HG02938 (cell line): ENCODE measurements at regions not wholly inside any gene's neighbourhood (a gene's known extent, or its start where the extent isn't known, plus 50 kb on each side); places are given as distances from the start of the nearest gene placed in this dataset.

ENCODE experiments used
- ATAC-seq: cut with Tn5 transposase; IDR thresholded peaks from one replicate; pipeline ENCODE4 v1.9.1; 2021; ENCODE audit warnings: mild to moderate bottlenecking, moderate library complexity; ENCODE audit not compliant: unreplicated experiment

DNA sequence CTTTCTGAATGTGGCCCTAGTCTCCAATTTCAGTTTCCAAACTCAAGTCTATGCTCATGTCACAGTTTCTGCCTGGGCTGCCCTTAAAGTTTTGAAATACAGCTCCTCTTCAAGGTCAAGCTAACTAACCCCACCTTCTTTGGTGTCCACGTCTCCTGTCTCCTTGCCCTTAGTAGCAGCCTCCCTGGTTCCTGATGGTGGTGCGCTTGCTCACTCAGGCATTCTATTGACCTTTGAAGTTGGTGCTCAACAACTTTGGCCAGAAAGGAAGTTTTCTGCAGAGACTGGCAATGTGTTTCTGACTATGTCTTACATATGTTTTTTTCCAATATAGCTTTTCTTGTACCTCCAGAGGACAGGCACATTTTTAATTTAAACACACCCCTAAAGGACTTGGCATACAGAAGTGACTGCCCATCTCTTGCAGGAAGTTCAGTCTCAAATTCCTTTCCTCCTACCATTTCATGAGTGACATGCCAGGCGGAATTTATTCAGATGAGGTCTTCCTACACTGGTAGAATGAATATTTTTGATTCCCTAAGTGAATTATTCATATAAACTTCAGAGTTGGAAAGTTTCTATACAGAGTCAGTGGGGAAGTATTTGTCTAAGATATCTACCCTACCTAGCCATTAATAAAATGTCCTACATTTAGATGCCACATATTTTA is 364.3 kb upstream of the USP24 start:
- no peak for ATAC-seq

DNA sequence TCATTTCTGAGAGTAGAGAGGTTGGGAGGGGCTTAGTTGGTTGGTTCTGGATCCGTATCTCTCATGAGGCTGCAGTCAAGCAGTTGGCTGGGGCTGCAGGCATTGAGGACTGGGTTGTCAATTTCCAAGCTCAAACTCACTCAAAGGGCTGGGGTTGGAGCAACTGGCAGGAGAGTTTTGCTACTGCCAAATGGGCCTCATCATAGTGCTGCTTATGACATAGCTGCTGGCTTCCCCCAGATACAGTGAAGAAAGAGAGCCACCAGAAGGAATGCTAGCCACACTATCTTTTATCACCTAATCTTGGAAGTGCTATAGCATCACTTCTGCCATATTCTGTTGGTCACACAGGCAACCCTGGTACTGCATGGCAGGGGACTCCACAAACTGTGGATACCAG is 363.5 kb upstream of the USP24 start:
- ATAC-seq = no peak

GRCh38 chr1:55575571-55576279 is 360.6 kb upstream of the USP24 start:
- ATAC-seq = no peak

GRCh38 chr1:55574691-55575225 is 359.6 kb upstream of the USP24 start:
- no peak for ATAC-seq

GRCh38 chr1:55572878-55573734 is 357.9 kb upstream of the USP24 start:
- ATAC-seq = no peak

DNA sequence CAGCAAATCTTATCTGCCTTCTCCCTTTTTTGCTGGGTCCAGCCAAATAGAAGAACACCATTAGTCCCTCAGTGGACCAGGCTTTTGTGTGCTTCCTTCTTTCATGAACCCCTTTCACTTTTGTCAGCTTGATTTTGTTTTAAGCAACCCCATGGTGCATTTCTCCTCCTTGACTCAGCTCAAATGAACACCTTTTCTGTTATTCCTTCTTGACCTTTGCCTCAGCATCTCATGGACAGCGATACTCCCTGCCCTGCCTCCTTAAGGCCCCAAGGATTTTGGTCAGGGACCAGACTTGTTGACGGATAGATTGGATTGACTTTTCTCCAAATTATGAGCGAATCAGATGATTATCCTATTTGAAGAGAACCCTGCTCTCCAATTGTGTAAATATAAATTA is 356.6 kb upstream of the USP24 start:
- no peak for ATAC-seq

DNA sequence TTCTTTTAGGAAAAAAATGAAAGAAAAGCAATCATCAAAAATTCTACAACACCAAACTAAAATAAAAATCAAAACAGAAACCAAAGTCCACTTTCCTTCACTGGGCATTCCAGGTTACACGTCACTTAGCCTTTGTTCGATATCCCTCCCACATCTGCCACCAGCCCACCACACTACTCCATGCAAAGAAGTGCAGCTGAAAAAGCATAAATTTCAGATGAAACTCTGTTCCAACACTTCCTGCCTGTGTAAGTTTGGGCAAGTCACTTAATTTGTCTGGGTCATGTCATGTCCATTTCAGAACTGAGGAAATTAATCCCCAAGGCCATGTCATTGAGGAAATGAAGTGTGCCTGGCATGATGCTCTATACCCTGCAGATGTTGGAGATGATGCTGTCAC is 354.3 kb upstream of the USP24 start:
- ATAC-seq = no peak

DNA sequence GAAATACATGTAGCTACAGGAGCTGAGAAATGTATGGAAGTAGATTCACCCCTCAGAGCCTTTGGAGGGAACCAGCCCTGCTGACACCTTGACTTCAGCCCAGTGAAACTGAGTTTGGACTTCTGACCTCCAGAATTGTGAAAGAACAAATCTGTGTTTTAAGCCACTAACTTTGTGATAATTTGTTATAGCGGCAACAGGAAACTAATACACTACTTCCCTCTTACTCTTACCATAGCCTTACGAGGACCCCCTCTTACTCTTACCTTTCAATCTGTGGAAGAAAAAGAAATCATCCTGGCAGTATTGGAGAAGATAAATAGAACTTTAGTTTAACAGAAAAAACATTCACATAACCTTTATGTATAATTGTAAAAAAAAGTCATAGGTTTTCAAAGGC is 353.6 kb upstream of the USP24 start:
- ATAC-seq = no peak

- ATAC-seq = no peak
These were observed 345.1 kb upstream of the USP24 start for GRCh38 chr1:55560266-55560665.

- ATAC-seq = no peak
These were observed 344.7 kb upstream of the USP24 start for GRCh38 chr1:55559842-55560241.

- ATAC-seq = no peak
These were observed 344.0 kb upstream of the USP24 start for GRCh38 chr1:55559161-55559611.

- ATAC-seq = no peak
These were observed 343.4 kb upstream of the USP24 start for GRCh38 chr1:55558515-55558914.

DNA sequence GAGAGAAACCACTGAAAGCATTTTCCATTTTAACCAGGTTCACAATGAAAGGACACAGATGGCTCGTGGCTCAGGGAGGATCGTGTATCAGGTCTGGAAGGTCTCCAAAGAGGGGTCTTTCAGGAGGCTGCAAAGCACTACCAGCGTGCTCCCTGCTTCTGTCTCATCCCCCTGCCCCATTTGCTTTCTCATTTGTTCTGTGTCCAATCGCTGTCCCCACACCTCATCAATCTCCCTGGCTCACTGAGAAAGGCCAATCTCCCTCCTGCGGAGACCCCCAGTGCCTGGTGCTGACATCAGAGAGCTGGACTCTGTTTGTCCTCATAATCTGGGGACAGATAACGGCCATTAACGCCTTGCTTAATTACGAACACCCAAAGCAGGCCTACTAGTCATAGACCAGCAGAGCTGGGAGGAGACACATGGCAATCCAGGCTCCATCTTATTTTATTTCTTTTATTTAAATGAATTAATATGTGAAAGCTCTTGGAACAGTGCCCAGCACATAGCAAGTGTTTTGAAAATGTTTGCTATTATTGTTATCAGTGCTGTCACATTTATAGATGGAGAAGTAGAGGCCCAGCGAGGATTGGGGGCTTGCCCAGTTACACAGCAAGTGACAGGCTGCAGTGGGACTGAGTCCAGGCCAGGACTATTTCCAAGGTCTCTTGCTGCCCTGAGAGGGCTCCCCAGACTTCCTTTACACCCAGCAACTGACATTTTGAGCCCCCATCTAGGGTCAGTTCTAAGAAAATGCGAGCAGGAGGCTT is 341.0 kb upstream of the USP24 start:
- ATAC-seq = no peak

DNA sequence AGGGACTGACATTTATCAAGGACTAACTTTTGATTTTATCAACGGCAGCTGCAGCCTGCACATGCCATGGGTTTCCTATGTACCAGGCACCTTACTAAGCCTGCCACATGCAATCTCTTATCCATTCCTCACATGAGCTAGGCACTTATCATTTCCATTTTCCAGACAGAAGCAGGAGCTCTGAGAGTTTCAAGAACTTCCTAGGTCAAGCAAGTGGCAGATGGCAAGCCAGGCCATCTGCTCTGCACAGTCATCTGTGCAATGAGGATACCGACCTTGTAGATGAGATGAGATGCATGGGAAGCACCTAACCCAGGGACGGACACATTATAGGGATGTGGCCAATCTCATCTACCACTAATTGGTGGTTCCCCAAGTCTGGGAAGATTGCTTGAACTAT is 339.4 kb upstream of the USP24 start:
- no peak for ATAC-seq

DNA sequence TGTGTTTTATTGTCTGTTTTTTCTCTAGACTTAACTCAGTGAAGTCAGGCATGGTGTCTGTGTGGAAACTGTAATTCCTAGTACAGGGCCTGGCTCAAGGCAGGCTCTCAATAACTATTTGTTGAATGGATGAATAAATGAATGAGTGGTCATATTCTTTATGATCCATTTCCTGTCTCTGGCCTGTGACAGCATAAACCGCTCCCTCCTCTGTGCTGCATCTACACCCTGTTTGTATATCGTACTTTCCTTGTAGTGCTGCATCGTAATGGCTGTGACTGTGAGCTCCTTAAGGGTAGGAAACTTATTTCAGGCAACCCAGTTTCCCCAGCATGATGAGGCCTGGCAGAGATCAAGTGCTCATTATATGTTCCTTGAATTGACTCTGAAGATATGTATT is 337.5 kb upstream of the USP24 start:
- no peak for ATAC-seq

DNA sequence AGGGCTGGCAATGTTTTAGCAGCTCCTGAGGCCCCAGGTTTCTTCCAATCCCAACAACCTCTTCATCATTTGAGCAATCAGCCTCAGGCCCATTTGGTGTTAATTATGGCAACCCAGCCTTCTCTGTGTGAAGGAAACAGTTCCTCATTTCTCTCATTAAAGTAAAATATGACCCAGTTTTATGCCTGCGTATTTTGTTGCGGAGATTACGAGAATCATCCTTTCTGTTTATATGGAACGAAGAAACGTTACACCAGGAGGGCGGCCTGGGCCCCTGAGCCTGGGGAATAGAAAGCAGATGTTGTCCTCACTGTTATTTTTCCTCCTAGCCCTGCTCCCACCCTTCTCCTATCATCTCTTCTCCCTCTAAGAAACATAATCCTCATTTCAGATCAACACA is 332.2 kb upstream of the USP24 start:
- no peak for ATAC-seq

GRCh38 chr1:55546553-55546952 is 331.4 kb upstream of the USP24 start:
- ATAC-seq = no peak

DNA sequence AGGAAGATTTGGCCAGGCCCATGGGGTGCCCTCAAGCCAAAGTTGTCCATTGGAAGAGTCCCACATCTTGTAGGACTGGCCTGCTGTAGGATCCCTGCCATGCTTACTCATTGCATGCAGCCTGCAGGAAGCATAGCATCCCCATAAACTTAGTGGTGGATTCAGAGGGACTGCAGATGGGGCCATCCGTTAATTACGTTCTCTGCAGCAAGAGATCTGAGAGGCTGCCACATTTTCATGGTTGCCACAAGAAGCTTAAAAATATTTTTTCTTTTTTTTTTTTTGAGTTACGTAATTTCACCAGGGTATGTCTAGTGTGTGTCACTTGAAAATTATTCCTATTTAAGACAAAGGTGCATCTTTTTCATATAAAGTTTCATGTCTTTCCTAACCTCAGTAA is 329.7 kb upstream of the USP24 start:
- no peak for ATAC-seq

GRCh38 chr1:55542901-55543504 is 327.8 kb upstream of the USP24 start:
- no peak for ATAC-seq

DNA sequence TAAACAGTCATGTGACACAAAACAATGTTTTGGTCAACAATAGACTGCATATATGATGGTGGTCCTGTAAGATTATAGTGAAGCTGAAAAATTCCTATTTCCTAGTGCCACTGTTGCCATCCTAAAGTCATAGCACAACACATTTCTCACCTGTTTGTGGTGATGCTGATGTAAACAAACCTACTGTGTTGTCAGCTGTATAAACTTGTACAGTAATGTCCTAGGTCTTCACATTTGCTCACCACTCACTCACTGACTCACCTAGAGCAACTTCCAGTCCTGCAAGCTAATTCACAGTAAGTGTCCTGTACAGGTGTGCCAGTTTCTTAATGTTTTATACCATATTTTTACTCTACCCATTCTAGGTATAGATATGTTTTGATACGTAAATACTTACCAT is 326.1 kb upstream of the USP24 start:
- ATAC-seq = no peak
